ENCODE measurements at regions not wholly inside any gene's neighbourhood (a gene's known extent, or its start where the extent isn't known, plus 50 kb on each side); places are given as distances from the start of the nearest gene placed in this dataset.

DNA sequence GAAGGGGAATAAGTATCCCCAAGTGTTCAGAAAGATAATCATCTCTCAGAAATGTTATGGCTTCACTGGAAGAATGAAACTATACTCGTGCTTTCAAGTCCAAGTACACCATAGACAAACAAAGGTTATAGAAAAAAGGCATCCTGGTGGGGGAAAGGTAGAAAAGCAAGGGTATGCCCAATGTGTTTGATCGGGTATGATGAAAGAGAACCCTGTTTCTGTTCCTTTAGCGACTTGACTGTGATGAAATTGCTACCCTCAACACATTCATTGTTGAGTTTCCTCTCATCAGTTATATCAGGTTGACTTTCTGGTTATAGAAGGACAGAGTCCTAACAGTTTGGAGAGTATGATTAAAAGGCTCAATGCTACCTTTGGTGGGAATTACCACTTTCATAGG lies 464.3 kb downstream of the GRXCR1 start:
- H3K27ac ChIP-seq = no peak overlapping the region
- no peak overlapping the region for H3K4me3 ChIP-seq
- DNase-seq (ENCODE audit: low spot score) = no peak

DNA sequence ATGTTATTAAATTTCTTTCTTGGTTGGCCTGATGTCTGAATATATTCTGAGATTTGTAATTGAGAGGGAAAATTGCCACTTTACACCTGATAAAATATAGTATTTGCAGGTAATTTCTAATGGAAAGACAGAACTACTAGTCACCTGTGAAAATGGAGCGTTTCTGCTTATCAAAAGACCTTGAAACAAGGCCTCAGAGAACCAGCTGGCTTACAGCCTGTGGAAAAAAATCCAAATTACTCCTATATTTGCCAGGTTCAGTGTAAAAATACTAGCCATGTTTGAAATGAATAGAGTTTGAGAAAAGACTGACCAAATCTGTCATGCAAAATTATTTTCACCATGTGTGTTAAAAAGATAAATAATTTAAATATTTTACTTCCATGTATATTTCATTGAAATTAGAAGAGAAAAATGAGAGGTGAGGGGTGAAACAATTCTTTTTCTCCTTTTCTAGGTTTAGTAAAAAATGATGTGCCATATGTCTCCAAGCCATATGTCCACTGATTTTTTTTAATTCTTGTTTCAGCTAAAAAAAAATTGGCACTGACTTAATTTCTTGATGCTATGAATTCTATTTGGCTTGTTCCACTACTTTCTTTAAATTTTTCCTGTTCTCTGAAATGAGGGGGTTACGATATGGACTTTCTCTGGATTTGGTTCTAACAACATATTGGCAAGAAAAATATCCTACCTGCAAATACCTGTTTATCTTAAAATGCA lies 464.9 kb downstream of the GRXCR1 start:
- TF ChIP-seq, protein P1, sequence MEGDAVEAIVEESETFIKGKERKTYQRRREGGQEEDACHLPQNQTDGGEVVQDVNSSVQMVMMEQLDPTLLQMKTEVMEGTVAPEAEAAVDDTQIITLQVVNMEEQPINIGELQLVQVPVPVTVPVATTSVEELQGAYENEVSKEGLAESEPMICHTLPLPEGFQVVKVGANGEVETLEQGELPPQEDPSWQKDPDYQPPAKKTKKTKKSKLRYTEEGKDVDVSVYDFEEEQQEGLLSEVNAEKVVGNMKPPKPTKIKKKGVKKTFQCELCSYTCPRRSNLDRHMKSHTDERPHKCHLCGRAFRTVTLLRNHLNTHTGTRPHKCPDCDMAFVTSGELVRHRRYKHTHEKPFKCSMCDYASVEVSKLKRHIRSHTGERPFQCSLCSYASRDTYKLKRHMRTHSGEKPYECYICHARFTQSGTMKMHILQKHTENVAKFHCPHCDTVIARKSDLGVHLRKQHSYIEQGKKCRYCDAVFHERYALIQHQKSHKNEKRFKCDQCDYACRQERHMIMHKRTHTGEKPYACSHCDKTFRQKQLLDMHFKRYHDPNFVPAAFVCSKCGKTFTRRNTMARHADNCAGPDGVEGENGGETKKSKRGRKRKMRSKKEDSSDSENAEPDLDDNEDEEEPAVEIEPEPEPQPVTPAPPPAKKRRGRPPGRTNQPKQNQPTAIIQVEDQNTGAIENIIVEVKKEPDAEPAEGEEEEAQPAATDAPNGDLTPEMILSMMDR (IDR thresholded peaks at IDR 0.05) = no peak
- no peak overlapping the region for H3K4me3 ChIP-seq
- DNase-seq (ENCODE audit: low spot score) = no peak
- H3K27ac ChIP-seq = no peak overlapping the region

More for the DNA sequence above, 464.3 kb downstream of the GRXCR1 start:
- TF ChIP-seq, protein P1 (IDR thresholded peaks at IDR 0.05) = no peak

DNA sequence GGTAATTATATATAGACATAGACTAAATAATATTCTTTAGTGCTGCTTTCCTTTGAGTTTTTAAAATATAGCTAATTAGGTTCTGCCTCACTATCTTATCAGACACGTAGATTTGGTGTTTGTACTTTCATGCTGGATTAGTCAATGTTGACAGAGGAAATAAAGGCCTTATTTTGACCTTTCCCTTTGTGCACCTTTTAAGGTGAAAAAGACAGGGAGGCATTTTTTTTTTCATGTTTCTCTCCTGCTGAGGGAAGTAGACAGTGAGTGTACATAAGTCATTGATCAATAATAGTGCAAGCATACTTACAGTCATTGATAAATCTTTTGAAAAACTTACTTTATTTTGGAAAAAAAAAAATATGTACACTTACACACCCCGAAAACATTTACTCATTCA lies 467.8 kb downstream of the GRXCR1 start:
- DNase-seq (ENCODE audit: low spot score) = no peak
- TF ChIP-seq, protein P1 (IDR thresholded peaks at IDR 0.05) = no peak
- Histone ChIP-seq H3K27ac (no peak overlapping the region), H3K4me3 (no peak overlapping the region)

DNA sequence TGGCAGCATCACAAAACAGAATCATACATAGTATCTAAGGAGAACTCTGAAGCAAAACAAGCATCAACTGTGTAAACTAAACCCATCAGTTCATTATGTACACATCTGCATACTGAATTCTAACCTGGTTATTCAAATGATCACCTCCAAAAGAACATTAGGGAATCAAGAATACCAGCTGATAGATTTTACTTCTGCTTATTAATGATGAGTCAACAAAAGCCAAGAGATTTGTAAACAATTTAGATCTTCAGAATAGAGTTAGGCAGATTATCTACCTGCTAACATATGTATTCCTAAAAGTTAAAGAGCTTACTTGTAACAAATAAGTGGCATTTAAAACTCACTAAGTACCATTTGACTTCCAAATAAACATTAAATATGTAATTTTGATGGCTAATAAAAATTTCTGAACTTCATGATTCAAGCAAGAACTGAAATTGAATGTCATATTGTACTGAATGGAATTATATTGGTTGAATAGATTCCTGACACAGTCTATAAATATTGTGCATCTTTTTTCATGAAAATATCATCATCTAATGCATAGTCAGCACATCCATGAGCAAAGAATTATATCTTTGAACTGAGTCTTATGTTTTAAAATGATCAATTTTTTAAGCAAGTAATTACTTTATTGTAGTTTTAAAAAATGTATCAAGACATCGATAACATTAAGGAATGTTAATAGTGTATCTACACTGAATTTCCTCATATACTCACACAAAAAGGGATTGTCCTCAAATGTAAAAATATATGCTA lies 470.5 kb downstream of the GRXCR1 start:
- no peak overlapping the region for H3K4me3 ChIP-seq
- TF ChIP-seq, protein P1 (IDR thresholded peaks at IDR 0.05) = no peak
- DNase-seq (ENCODE audit: low spot score) = no peak
- H3K27ac ChIP-seq = no peak overlapping the region

DNA sequence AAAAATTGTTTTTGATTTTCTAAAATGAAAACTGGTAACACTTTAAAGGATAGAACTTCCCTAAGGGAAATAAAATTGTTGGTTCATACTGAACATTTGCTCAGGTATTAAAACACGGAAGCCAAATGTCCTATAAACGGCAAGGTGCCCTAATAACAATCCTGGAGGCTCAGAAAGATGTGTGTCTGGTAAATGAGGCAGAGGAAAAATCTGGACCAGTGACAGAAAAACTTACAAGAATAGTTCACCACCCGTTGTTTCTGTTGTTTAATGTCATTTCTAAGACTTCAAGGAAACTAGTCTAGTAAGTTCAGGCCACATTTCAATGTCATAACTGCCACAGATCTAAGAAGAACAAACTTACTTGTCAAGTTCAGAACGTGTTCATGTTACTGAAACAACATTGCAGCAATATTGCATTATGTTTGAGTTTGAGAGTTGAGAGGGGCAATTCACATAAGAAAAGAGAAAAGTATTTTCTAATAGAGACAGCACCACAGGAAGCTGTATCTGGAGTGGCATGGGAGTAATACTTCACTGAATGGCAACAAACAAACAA lies 476.6 kb downstream of the GRXCR1 start:
- TF ChIP-seq, protein P1 (IDR thresholded peaks at IDR 0.05) = no peak
- DNase-seq (ENCODE audit: low spot score) = no peak
- H3K4me3 ChIP-seq = no peak overlapping the region
- no peak overlapping the region for H3K27ac ChIP-seq

DNA sequence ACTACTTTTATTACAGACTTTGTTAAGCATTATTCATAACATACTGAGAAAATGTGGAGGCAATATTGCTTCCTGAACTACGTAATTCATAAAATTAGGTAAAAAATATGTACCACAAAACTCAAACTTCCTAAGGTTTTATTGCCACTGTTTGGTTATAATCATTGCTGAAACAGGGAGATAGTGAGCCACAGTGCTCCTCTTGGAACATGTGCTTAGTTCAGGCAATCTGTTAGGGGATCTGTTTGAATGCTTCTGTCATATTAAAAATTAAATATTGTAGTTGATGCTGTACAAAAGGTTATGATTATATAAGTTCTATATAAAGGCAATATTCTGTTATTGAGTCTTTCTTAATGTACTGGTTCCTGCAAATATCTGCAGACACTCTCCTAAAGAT lies 480.7 kb downstream of the GRXCR1 start:
- DNase-seq (ENCODE audit: low spot score) = no peak
- TF ChIP-seq, protein P1 (IDR thresholded peaks at IDR 0.05) = no peak

More for the DNA sequence above, 480.7 kb downstream of the GRXCR1 start:
- Histone ChIP-seq H3K4me3 (no peak overlapping the region), H3K27ac (no peak overlapping the region)

All from coronary artery (tissue), 2 donors.